ENCODE measurements at regions not wholly inside any gene's neighbourhood (a gene's known extent, or its start where the extent isn't known, plus 50 kb on each side); places are given as distances from the start of the nearest gene placed in this dataset.

DNA sequence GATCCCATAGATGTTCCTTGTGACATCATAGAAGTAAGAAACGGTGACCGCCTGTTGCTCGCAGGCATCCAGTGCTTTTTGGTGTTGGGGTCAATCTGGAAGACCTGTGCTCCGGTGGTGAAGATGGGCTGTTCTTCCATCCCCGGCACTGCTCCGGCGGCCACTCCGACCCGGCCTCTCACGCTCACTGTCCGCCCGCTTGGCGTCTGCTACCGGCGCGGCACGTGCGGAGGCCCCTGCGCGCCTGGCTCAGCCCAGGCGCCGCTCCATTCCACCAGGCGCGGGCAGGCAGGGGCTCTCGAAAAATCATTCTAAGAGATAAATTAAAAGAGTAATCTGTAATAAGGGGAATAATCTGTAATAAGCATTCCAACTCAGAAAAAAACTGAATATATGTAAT, 934.5 kb downstream of the TMEM121 start:
- TF ChIP-seq, protein P1, sequence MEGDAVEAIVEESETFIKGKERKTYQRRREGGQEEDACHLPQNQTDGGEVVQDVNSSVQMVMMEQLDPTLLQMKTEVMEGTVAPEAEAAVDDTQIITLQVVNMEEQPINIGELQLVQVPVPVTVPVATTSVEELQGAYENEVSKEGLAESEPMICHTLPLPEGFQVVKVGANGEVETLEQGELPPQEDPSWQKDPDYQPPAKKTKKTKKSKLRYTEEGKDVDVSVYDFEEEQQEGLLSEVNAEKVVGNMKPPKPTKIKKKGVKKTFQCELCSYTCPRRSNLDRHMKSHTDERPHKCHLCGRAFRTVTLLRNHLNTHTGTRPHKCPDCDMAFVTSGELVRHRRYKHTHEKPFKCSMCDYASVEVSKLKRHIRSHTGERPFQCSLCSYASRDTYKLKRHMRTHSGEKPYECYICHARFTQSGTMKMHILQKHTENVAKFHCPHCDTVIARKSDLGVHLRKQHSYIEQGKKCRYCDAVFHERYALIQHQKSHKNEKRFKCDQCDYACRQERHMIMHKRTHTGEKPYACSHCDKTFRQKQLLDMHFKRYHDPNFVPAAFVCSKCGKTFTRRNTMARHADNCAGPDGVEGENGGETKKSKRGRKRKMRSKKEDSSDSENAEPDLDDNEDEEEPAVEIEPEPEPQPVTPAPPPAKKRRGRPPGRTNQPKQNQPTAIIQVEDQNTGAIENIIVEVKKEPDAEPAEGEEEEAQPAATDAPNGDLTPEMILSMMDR (IDR thresholded peaks at IDR 0.05), result no peak
- TF ChIP-seq POLR2A (IDR thresholded peaks at IDR 0.05), result no peak
